Upper lobe of left lung (tissue), 4 donors: ENCODE measurements at regions not wholly inside any gene's neighbourhood (a gene's known extent, or its start where the extent isn't known, plus 50 kb on each side); places are given as distances from the start of the nearest gene placed in this dataset.

ENCODE experiments used
- CTCF ChIP-seq, 6 experiments: fragments of 450-650 bp in 4 of 6; fragments of 200-600 bp in 2 of 6; sonication (generic) in 2 of 6; IDR thresholded peaks; one replicate each; pipeline ENCODE4 v1.5.1; 2016 to 2019; ENCODE audit warnings: antibody characterized with exemption in 6 of 6
- EP300 ChIP-seq, 4 donors: sonication (generic); formaldehyde crosslinking; IDR thresholded peaks; one replicate each; pipeline ENCODE4 v1.5.1; 2017; ENCODE audit warnings: antibody characterized with exemption in 4 of 4, control low read depth in 2 of 4
- POLR2A ChIP-seq, 4 donors: fragments of 450-650 bp; IDR thresholded peaks; one replicate each; pipeline ENCODE4 v1.5.1; 2016 to 2017; ENCODE audit warnings: antibody characterized with exemption in 4 of 4, mild to moderate bottlenecking in 2 of 4
- POLR2AphosphoS5 ChIP-seq, 2 donors: sonication (generic); formaldehyde crosslinking; IDR thresholded peaks; one replicate each; pipeline ENCODE4 v1.5.1; 2017; ENCODE audit warnings: antibody characterized with exemption in 2 of 2

GRCh38 chr20:5261763-5262162 is 55.0 kb downstream of the PROKR2 start:
- TF ChIP-seq POLR2A (IDR thresholded peaks at IDR 0.05) (no peak), CTCF (IDR thresholded peaks at IDR 0.05) (no peak), POLR2AphosphoS5 (IDR thresholded peaks at IDR 0.05) (no peak), EP300 (IDR thresholded peaks at IDR 0.05) (no peak)
